IMR-90 (cell line): ENCODE measurements at regions not wholly inside any gene's neighbourhood (a gene's known extent, or its start where the extent isn't known, plus 50 kb on each side); places are given as distances from the start of the nearest gene placed in this dataset.
"Not testable (repeated sequence)": the region's sequence is repeated elsewhere in the genome, so short reads cannot be mapped to it uniquely, and the experiment has no call there.

Experiments
- ATAC-seq: fragments of 200-7000 bp; cut with Tn5 transposase; 2 replicates; pipeline ENCODE4 v1.9.1; 2020; ENCODE audit warnings: low read depth, mild to moderate bottlenecking, moderate library complexity
- BruUV-seq: library from RNA; stranded (reverse); fragments of 400-500 nt; replicated peaks from 2 replicates; lab custom pipeline; 2021; lab: Mats Ljungman, UMichigan
- CTCF ChIA-PET: fragments of 300-600 bp; formaldehyde crosslinking; extraction: SDS; loops from one replicate; lab custom pipeline; 2021; ENCODE audit warnings: antibody characterized with exemption; lab: Yijun Ruan, JAX
- POLR2A ChIA-PET: fragments of 300-600 bp; sonication (Branson Sonifier 250); formaldehyde crosslinking; loops from one replicate; lab custom pipeline; 2022; ENCODE audit warnings: antibody characterized with exemption; ENCODE audit not compliant: unreplicated experiment; lab: Charles Lee
- DNase-seq: peaks from one replicate; pipeline ENCODE4 v3.0.0; 2013
- H2AFZ ChIP-seq: replicated peaks from 2 replicates; pipeline ENCODE3; 2013; ENCODE audit warnings: low read length, mild to moderate bottlenecking; ENCODE audit not compliant: poor library complexity
- H2AK5ac ChIP-seq: 2 replicates; pipeline ENCODE4 v1.6.1; 2013; ENCODE audit warnings: low read depth, low read length, inconsistent platforms
- H2AK9ac ChIP-seq: replicated peaks from 2 replicates; pipeline ENCODE3; 2013; ENCODE audit warnings: mild to moderate bottlenecking, low read depth, low read length, moderate library complexity; ENCODE audit not compliant: poor library complexity
- H2BK120ac ChIP-seq: 2 replicates; pipeline ENCODE4 v1.6.1; 2013; ENCODE audit warnings: low read depth, low read length, inconsistent platforms
- H2BK15ac ChIP-seq: 3 replicates; pipeline ENCODE4 v1.6.1; 2013; ENCODE audit warnings: low read depth, low read length, inconsistent platforms
- H2BK20ac ChIP-seq: 2 replicates; pipeline ENCODE4 v1.6.1; 2013; ENCODE audit warnings: low read depth, mild to moderate bottlenecking, inconsistent platforms, low read length, moderate library complexity
- H2BK5ac ChIP-seq: 2 replicates; pipeline ENCODE4 v1.6.1; 2013; ENCODE audit warnings: mild to moderate bottlenecking, low read depth, low read length, inconsistent platforms; ENCODE audit not compliant: poor library complexity, severe bottlenecking
- H3K14ac ChIP-seq: replicated peaks from 2 replicates; pipeline ENCODE4 v1.6.1; 2013; ENCODE audit warnings: low read depth, low read length, inconsistent platforms
- H3K18ac ChIP-seq: 2 replicates; pipeline ENCODE4 v1.6.1; 2013; ENCODE audit warnings: low read depth, low read length, control low read depth
- H3K23ac ChIP-seq: 2 replicates; pipeline ENCODE4 v1.6.1; 2013; ENCODE audit warnings: low read depth, low read length, inconsistent platforms
- H3K27ac ChIP-seq: 2 replicates; pipeline ENCODE4 v1.5.1; 2013; ENCODE audit warnings: mild to moderate bottlenecking, control low read depth, low read length; ENCODE audit not compliant: insufficient read depth
- H3K27me3 ChIP-seq: 2 replicates; pipeline ENCODE4 v1.6.1; 2013; ENCODE audit warnings: low read length; ENCODE audit not compliant: control insufficient read depth, insufficient read depth
- H3K36me3 ChIP-seq: 2 replicates; pipeline ENCODE4 v1.6.1; 2013; ENCODE audit warnings: low read length, mixed read lengths; ENCODE audit not compliant: control insufficient read depth, insufficient read depth
- H3K4ac ChIP-seq: 2 replicates; pipeline ENCODE4 v1.6.1; 2013; ENCODE audit warnings: low read depth, low read length, inconsistent platforms
- H3K4me1 ChIP-seq: 2 replicates; pipeline ENCODE4 v1.6.1; 2013; ENCODE audit warnings: low read length, mixed read lengths; ENCODE audit not compliant: control insufficient read depth, insufficient read depth
- H3K4me2 ChIP-seq: 2 replicates; pipeline ENCODE4 v1.6.1; 2013; ENCODE audit warnings: low read depth, mild to moderate bottlenecking, control low read depth, low read length, moderate library complexity
- H3K4me3 ChIP-seq: 2 replicates; pipeline ENCODE4 v1.5.1; 2013; ENCODE audit warnings: low read depth, mild to moderate bottlenecking, control low read depth, low read length, moderate library complexity; ENCODE audit not compliant: insufficient read depth
- H3K56ac ChIP-seq: 2 replicates; pipeline ENCODE4 v1.6.1; 2013; ENCODE audit warnings: low read length, inconsistent platforms; ENCODE audit not compliant: insufficient read depth; ENCODE audit errors: extremely low read depth
- H3K79me1 ChIP-seq, 2 experiments: 2 replicates each; pipeline ENCODE4 v1.6.1; 2013; ENCODE audit warnings: low read length in 2 of 2, inconsistent platforms in 1 of 2, low read depth in 1 of 2
- H3K9ac ChIP-seq: 2 replicates; pipeline ENCODE4 v1.6.1; 2013; ENCODE audit warnings: low read depth, low read length, control low read depth
- H3K9me1 ChIP-seq: 2 replicates; pipeline ENCODE4 v1.6.1; 2013; ENCODE audit warnings: low read length, inconsistent platforms; ENCODE audit not compliant: insufficient read depth
- H3K9me3 ChIP-seq: 2 replicates; pipeline ENCODE4 v1.6.1; 2013; ENCODE audit warnings: low read length; ENCODE audit not compliant: control insufficient read depth, insufficient read depth
- H4K20me1 ChIP-seq: 2 replicates; pipeline ENCODE4 v1.6.1; 2013; ENCODE audit warnings: low read length, inconsistent platforms; ENCODE audit not compliant: insufficient read depth
- H4K5ac ChIP-seq: 2 replicates; pipeline ENCODE4 v1.6.1; 2013; ENCODE audit warnings: mild to moderate bottlenecking, low read depth, low read length, control low read depth
- H4K8ac ChIP-seq, 2 experiments: 2 replicates each; pipeline ENCODE4 v1.6.1; 2013; ENCODE audit warnings: low read depth in 2 of 2, low read length in 2 of 2, control low read depth in 1 of 2, inconsistent platforms in 1 of 2
- H4K91ac ChIP-seq: 2 replicates; pipeline ENCODE4 v1.6.1; 2013; ENCODE audit warnings: low read depth, low read length, inconsistent platforms; ENCODE audit not compliant: insufficient read depth
- whole genome bisulfite sequencing, 2 experiments: methylation state at CpG; one replicate each; pipeline versions ENCODE4 v1.1.5 to v1.1.7; 2013; ENCODE audit warnings: missing lambda C conversion rate in 2 of 2; ENCODE audit not compliant: insufficient read length in 1 of 2; ENCODE audit errors: extremely low coverage in 2 of 2; 5-methylcytosine and 5-hydroxymethylcytosine counted together
- dilution Hi-C: fragments of 300-500 bp; cut with HindIII; formaldehyde crosslinking; loops from one replicate; pipeline ENCODE4 v1.14.3; 2018; ENCODE audit warnings: low sequenced_read_pairs; ENCODE audit not compliant: unreplicated experiment
- in situ Hi-C: fragments of 300-500 bp; cut with MboI; formaldehyde crosslinking; loops from 3 replicates; pipeline ENCODE4 v1.14.3; 2019; ENCODE audit warnings: low sequenced_read_pairs, inconsistent platforms, mixed read lengths
- intact Hi-C: fragments of 100-400 bp; cut with micrococcal nuclease; formaldehyde crosslinking; loops from 2 replicates; pipeline ENCODE4 v1.10.0; 2022

- H2BK5ac ChIP-seq, BruUV-seq, H3K27me3 ChIP-seq, H3K4me2 ChIP-seq, H3K36me3 ChIP-seq, H4K20me1 ChIP-seq, H3K18ac ChIP-seq, POLR2A ChIA-PET, dilution Hi-C loops, ATAC-seq, H2AK5ac ChIP-seq, H3K27ac ChIP-seq, H3K56ac ChIP-seq, H4K8ac ChIP-seq, H3K79me1 ChIP-seq, H4K5ac ChIP-seq, H3K4me3 ChIP-seq, H3K9ac ChIP-seq, in situ Hi-C loops, intact Hi-C loops, H4K91ac ChIP-seq, CTCF ChIA-PET, H3K23ac ChIP-seq, H2BK15ac ChIP-seq, H3K4ac ChIP-seq, H2BK120ac ChIP-seq, H2AFZ ChIP-seq, H2AK9ac ChIP-seq, DNase-seq, H3K9me1 ChIP-seq, H2BK20ac ChIP-seq, H3K14ac ChIP-seq, H3K4me1 ChIP-seq: not testable (repeated sequence)
- peaks cover 17% of the 10 kb centered on the region for H3K9me3 ChIP-seq
- no CpG with 5 or more reads among the region's 4 CpGs for whole genome bisulfite sequencing, 2 experiments
Observed at GRCh38 chr10:23797452-23797851, 358.6 kb downstream of the OTUD1 start.
